Thymus (tissue), 11 donors: ENCODE measurements at regions not wholly inside any gene's neighbourhood (a gene's known extent, or its start where the extent isn't known, plus 50 kb on each side); places are given as distances from the start of the nearest gene placed in this dataset.

Source experiments
- DNase-seq, 9 donors: peaks; one replicate each; pipeline ENCODE4 v3.0.0-alpha.2; 2013; ENCODE audit warnings: low spot score in 9 of 9, low read depth in 6 of 9, missing footprints in 1 of 9
- H3K27ac ChIP-seq, 2 donors: one replicate each; pipeline ENCODE4 v1.5.1; 2013; ENCODE audit warnings: control low read depth in 1 of 2, low read depth in 1 of 2, low read length in 1 of 2, mild to moderate bottlenecking in 1 of 2, moderate library complexity in 1 of 2
- H3K27me3 ChIP-seq, 2 donors: one replicate each; pipeline ENCODE4 v1.5.1; 2013; ENCODE audit warnings: low read length in 1 of 2; ENCODE audit not compliant: control insufficient read depth in 2 of 2, insufficient read depth in 1 of 2
- H3K36me3 ChIP-seq, 2 donors: one replicate each; pipeline ENCODE4 v1.5.1; 2013; ENCODE audit warnings: low read length in 1 of 2, mild to moderate bottlenecking in 1 of 2, moderate library complexity in 1 of 2; ENCODE audit not compliant: control insufficient read depth in 2 of 2, insufficient read depth in 2 of 2
- H3K4me1 ChIP-seq, 2 donors: one replicate each; pipeline ENCODE4 v1.5.1; 2013; ENCODE audit warnings: low read length in 2 of 2; ENCODE audit not compliant: control insufficient read depth in 2 of 2, insufficient read depth in 2 of 2
- H3K4me3 ChIP-seq, 2 donors: one replicate each; pipeline ENCODE4 v1.5.1; 2013; ENCODE audit warnings: low read length in 2 of 2, control low read depth in 1 of 2, mild to moderate bottlenecking in 1 of 2
- H3K9me3 ChIP-seq, 2 donors: one replicate each; pipeline ENCODE4 v1.5.1; 2013; ENCODE audit warnings: low read length in 1 of 2, mild to moderate bottlenecking in 1 of 2; ENCODE audit not compliant: control insufficient read depth in 2 of 2, insufficient read depth in 1 of 2
- WGBS: extraction: QIAGEN DNeasy Blood & Tissue Kit; methylation state at CpG from one replicate; pipeline ENCODE4 v1.1.7; 2013; 5-methylcytosine and 5-hydroxymethylcytosine counted together
- donor health status: healthy.

- Histone ChIP-seq H3K27me3 (no peaks in the 10 kb centered on the region), H3K9me3 (no peaks in the 10 kb centered on the region), H3K4me3 (no peak overlapping the region), H3K36me3 (no peaks in the 10 kb centered on the region), H3K4me1 (no peaks in the 10 kb centered on the region), H3K27ac (no peak overlapping the region)
- 88% methylated on average over 1 of the region's 1 CpG for WGBS
- no peak for DNase-seq
These were observed 220.8 kb upstream of the NFE2L3 start for GRCh38 chr7:25931156-25931555.

- 93% methylated on average over 1 of the region's 1 CpG for WGBS
- Histone ChIP-seq H3K27me3 (no peaks in the 10 kb centered on the region), H3K4me3 (no peak overlapping the region), H3K4me1 (no peaks in the 10 kb centered on the region), H3K36me3 (no peaks in the 10 kb centered on the region), H3K27ac (no peak overlapping the region), H3K9me3 (no peaks in the 10 kb centered on the region)
- DNase-seq, result no peak
These were observed 218.1 kb upstream of the NFE2L3 start for GRCh38 chr7:25933921-25934320.

GRCh38 chr7:25940086-25940906 lies 211.7 kb upstream of the NFE2L3 start:
- H3K4me3 ChIP-seq, result no peak overlapping the region
- no peaks in the 10 kb centered on the region for H3K27me3 ChIP-seq
- H3K9me3 ChIP-seq, result no peaks in the 10 kb centered on the region
- no peaks in the 10 kb centered on the region for H3K36me3 ChIP-seq
- H3K4me1 ChIP-seq, result peaks cover 0 to 17% of the 10 kb centered on the region in 2 donors
- WGBS, result 50% methylated on average over 8 of the region's 8 CpGs
- H3K27ac ChIP-seq, result peak overlapping the region in 1 of 2 donors; percentile 67
- no peak for DNase-seq

- WGBS, result 92% methylated on average over 8 of the region's 8 CpGs
- Histone ChIP-seq H3K4me3 (no peak overlapping the region), H3K27me3 (no peaks in the 10 kb centered on the region), H3K36me3 (peaks cover 0 to 2% of the 10 kb centered on the region in 2 donors), H3K4me1 (peaks cover 10 to 38% of the 10 kb centered on the region in 2 donors), H3K27ac (no peak overlapping the region), H3K9me3 (no peaks in the 10 kb centered on the region)
- DNase-seq, result no peak
These were observed 207.1 kb upstream of the NFE2L3 start for GRCh38 chr7:25944777-25945515.

- Histone ChIP-seq H3K9me3 (no peaks in the 10 kb centered on the region), H3K4me3 (no peak overlapping the region), H3K27ac (no peak overlapping the region), H3K27me3 (no peaks in the 10 kb centered on the region), H3K36me3 (peaks cover 0 to 2% of the 10 kb centered on the region in 2 donors), H3K4me1 (peaks cover 10 to 34% of the 10 kb centered on the region in 2 donors)
- DNase-seq, result no peak
These were observed 206.4 kb upstream of the NFE2L3 start for GRCh38 chr7:25945608-25946007.

- no peak for DNase-seq
- no peaks in the 10 kb centered on the region for H3K27me3 ChIP-seq
- no peak overlapping the region for H3K27ac ChIP-seq
- no peak overlapping the region for H3K4me3 ChIP-seq
- H3K4me1 ChIP-seq, result peaks cover 10 to 28% of the 10 kb centered on the region in 2 donors
- no peaks in the 10 kb centered on the region for H3K9me3 ChIP-seq
- H3K36me3 ChIP-seq, result peaks cover 0 to 2% of the 10 kb centered on the region in 2 donors
- WGBS, result 97% methylated on average over 4 of the region's 4 CpGs
These were observed 205.8 kb upstream of the NFE2L3 start for GRCh38 chr7:25946181-25946580.

- peaks cover 0 to 2% of the 10 kb centered on the region in 2 donors for H3K36me3 ChIP-seq
- H3K4me3 ChIP-seq, result no peak overlapping the region
- WGBS, result 94% methylated on average over 13 of the region's 13 CpGs
- no peak for DNase-seq
- peaks cover 10 to 32% of the 10 kb centered on the region in 2 donors for H3K4me1 ChIP-seq
- H3K27me3 ChIP-seq, result peaks cover 0 to 5% of the 10 kb centered on the region in 2 donors
- no peaks in the 10 kb centered on the region for H3K9me3 ChIP-seq
- H3K27ac ChIP-seq, result no peak overlapping the region
These were observed 204.1 kb upstream of the NFE2L3 start for GRCh38 chr7:25947669-25948516.

- 3% methylated on average over 32 of the region's 32 CpGs for WGBS
- peaks cover 0 to 6% of the 10 kb centered on the region in 2 donors for H3K27me3 ChIP-seq
- peak overlapping the region; percentile 64 to 88 for H3K27ac ChIP-seq
- peaks cover 10 to 32% of the 10 kb centered on the region in 2 donors for H3K4me1 ChIP-seq
- H3K36me3 ChIP-seq, result peaks cover 0 to 2% of the 10 kb centered on the region in 2 donors
- no peaks in the 10 kb centered on the region for H3K9me3 ChIP-seq
- H3K4me3 ChIP-seq, result peak overlapping the region; percentile 78 to 88
- peak in 8 of 9 donors; percentile 34 to 82 (median 66) for DNase-seq
These were observed 202.1 kb upstream of the NFE2L3 start for GRCh38 chr7:25949736-25950487.
